SU-DHL-6 (cell line): ENCODE measurements at regions not wholly inside any gene's neighbourhood (a gene's known extent, or its start where the extent isn't known, plus 50 kb on each side); places are given as distances from the start of the nearest gene placed in this dataset.

Source experiments
- H2AFZ ChIP-seq: fragments of 200-600 bp; sonication (generic); 2 replicates; pipeline ENCODE4 v1.6.1; 2014; ENCODE audit warnings: low read depth, mild to moderate bottlenecking, moderate library complexity, mixed read lengths, antibody characterized with exemption, low read length; ENCODE audit not compliant: severe bottlenecking
- H3F3A ChIP-seq: fragments of 200-600 bp; shearing (Covaris generic); 2 replicates; pipeline ENCODE4 v1.6.0; 2016; ENCODE audit warnings: antibody characterized with exemption, mild to moderate bottlenecking; ENCODE audit not compliant: insufficient read depth
- H3K27ac ChIP-seq: fragments of 200-600 bp; sonication (generic); 2 replicates; pipeline ENCODE4 v1.5.1; 2016; ENCODE audit warnings: low read depth, mild to moderate bottlenecking, low read length, moderate library complexity, mixed read lengths
- H3K27me3 ChIP-seq: fragments of 200-600 bp; sonication (generic), shearing (Covaris generic); 2 replicates; pipeline ENCODE4 v1.6.0; 2014; ENCODE audit warnings: mild to moderate bottlenecking, low read length
- H3K36me3 ChIP-seq: fragments of 200-600 bp; sonication (generic); 2 replicates; pipeline ENCODE4 v1.6.1; 2014; ENCODE audit warnings: mild to moderate bottlenecking, low read length, mixed read lengths
- H3K4me2 ChIP-seq: fragments of 300-600, 200-600 bp; shearing (Covaris generic), sonication (generic); 2 replicates; pipeline ENCODE4 v1.6.0; 2014; ENCODE audit warnings: low read length, low read depth, mild to moderate bottlenecking; ENCODE audit not compliant: poor library complexity, severe bottlenecking
- H3K4me3 ChIP-seq: fragments of 200-600 bp; sonication (generic); 2 replicates; pipeline ENCODE4 v1.5.1; 2014; ENCODE audit warnings: antibody characterized with exemption, low read length, mild to moderate bottlenecking, mixed read lengths; ENCODE audit not compliant: insufficient read depth, poor library complexity, severe bottlenecking
- H3K79me2 ChIP-seq: fragments of 200-600 bp; sonication (generic); 2 replicates; pipeline ENCODE4 v1.6.1; 2014; ENCODE audit warnings: mild to moderate bottlenecking, low read length, moderate library complexity; ENCODE audit not compliant: insufficient read depth
- H3K9ac ChIP-seq: fragments of 200-600 bp; sonication (generic); 2 replicates; pipeline ENCODE4 v1.7.0; 2014; ENCODE audit warnings: mild to moderate bottlenecking, low read length
- H3K9me2 ChIP-seq: fragments of 200-600 bp; sonication (generic); replicated peaks from 2 replicates; pipeline ENCODE4 v1.6.1; 2014; ENCODE audit warnings: low read length; ENCODE audit not compliant: insufficient read depth
- H3K9me3 ChIP-seq: fragments of 200-600 bp; sonication (generic); 2 replicates; pipeline ENCODE4 v1.6.1; 2014; ENCODE audit warnings: low read length, mixed read lengths; ENCODE audit not compliant: insufficient read depth
- H4K20me1 ChIP-seq: fragments of 200-600 bp; sonication (generic); 2 replicates; pipeline ENCODE4 v1.6.1; 2014; ENCODE audit warnings: low read depth, mild to moderate bottlenecking, antibody characterized with exemption, low read length, moderate library complexity, mixed read lengths
- EZH2phosphoT487 ChIP-seq: fragments of 200-600 bp; sonication (generic), shearing (Covaris generic); conservative IDR thresholded peaks from 2 replicates; pipeline ENCODE4 v1.6.1; 2018; ENCODE audit warnings: mild to moderate bottlenecking, antibody characterized with exemption, low read length, moderate library complexity, mixed read lengths
- TF ChIP-seq, protein P1 (sequence below): fragments of 200-600 bp; sonication (generic); IDR thresholded peaks from one replicate; pipeline ENCODE4 v1.5.1; 2017; ENCODE audit warnings: antibody characterized with exemption, mild to moderate bottlenecking, low read length, moderate library complexity; ENCODE audit not compliant: insufficient read depth, poor library complexity, severe bottlenecking

GRCh38 chr9:99319048-99319447 lies 97.0 kb downstream of the SEC61B start:
- Histone ChIP-seq H3K4me2 (no peak overlapping the region), H3K9me3 (no peaks in the 10 kb centered on the region), H2AFZ (no peak overlapping the region), H4K20me1 (no peaks in the 10 kb centered on the region), H3K27ac (no peak overlapping the region), H3F3A (no peaks in the 10 kb centered on the region), H3K79me2 (no peaks in the 10 kb centered on the region), H3K9ac (no peak overlapping the region), H3K36me3 (no peaks in the 10 kb centered on the region), H3K27me3 (no peaks in the 10 kb centered on the region), H3K9me2 (no peaks in the 10 kb centered on the region), H3K4me3 (no peak overlapping the region)
- TF ChIP-seq, protein P1, sequence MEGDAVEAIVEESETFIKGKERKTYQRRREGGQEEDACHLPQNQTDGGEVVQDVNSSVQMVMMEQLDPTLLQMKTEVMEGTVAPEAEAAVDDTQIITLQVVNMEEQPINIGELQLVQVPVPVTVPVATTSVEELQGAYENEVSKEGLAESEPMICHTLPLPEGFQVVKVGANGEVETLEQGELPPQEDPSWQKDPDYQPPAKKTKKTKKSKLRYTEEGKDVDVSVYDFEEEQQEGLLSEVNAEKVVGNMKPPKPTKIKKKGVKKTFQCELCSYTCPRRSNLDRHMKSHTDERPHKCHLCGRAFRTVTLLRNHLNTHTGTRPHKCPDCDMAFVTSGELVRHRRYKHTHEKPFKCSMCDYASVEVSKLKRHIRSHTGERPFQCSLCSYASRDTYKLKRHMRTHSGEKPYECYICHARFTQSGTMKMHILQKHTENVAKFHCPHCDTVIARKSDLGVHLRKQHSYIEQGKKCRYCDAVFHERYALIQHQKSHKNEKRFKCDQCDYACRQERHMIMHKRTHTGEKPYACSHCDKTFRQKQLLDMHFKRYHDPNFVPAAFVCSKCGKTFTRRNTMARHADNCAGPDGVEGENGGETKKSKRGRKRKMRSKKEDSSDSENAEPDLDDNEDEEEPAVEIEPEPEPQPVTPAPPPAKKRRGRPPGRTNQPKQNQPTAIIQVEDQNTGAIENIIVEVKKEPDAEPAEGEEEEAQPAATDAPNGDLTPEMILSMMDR, result no peak
- no peak for TF ChIP-seq EZH2phosphoT487

- Histone ChIP-seq H4K20me1 (no peaks in the 10 kb centered on the region), H3K27me3 (no peaks in the 10 kb centered on the region), H3K4me2 (no peak overlapping the region), H3K79me2 (no peaks in the 10 kb centered on the region), H3K36me3 (no peaks in the 10 kb centered on the region), H3K27ac (no peak overlapping the region), H3K9ac (no peak overlapping the region), H2AFZ (no peak overlapping the region), H3K9me2 (no peaks in the 10 kb centered on the region), H3F3A (no peaks in the 10 kb centered on the region), H3K4me3 (no peak overlapping the region), H3K9me3 (no peaks in the 10 kb centered on the region)
- TF ChIP-seq, protein P1, result no peak
- no peak for TF ChIP-seq EZH2phosphoT487
Measured at GRCh38 chr9:99322299-99322698, 100.2 kb downstream of the SEC61B start.

- Histone ChIP-seq H3K27ac (no peak overlapping the region), H3K4me3 (no peak overlapping the region), H3K27me3 (no peaks in the 10 kb centered on the region), H3K9me2 (no peaks in the 10 kb centered on the region), H3K9me3 (no peaks in the 10 kb centered on the region), H3K79me2 (no peaks in the 10 kb centered on the region), H3F3A (no peaks in the 10 kb centered on the region), H2AFZ (no peak overlapping the region), H3K36me3 (no peaks in the 10 kb centered on the region), H3K9ac (no peak overlapping the region), H4K20me1 (no peaks in the 10 kb centered on the region), H3K4me2 (no peak overlapping the region)
- TF ChIP-seq, protein P1, result no peak
- no peak for TF ChIP-seq EZH2phosphoT487
Measured at GRCh38 chr9:99326112-99326916, 104.2 kb downstream of the SEC61B start.
